HEK293T (cell line): ENCODE measurements at regions not wholly inside any gene's neighbourhood (a gene's known extent, or its start where the extent isn't known, plus 50 kb on each side); places are given as distances from the start of the nearest gene placed in this dataset.

ENCODE experiments used
- CTCF ChIA-PET: fragments of 350-600 bp; formaldehyde crosslinking; extraction: SDS; loops from one replicate; lab custom pipeline; 2021; ENCODE audit warnings: antibody characterized with exemption, inconsistent platforms; lab: Yijun Ruan, JAX
- POLR2A ChIA-PET: fragments of 350-600 bp; formaldehyde crosslinking; extraction: SDS; loops from one replicate; lab custom pipeline; 2020; ENCODE audit warnings: antibody characterized with exemption, inconsistent platforms; lab: Yijun Ruan, JAX
- DNase-seq: peaks from one replicate; pipeline ENCODE4 v3.0.0; 2012; ENCODE audit warnings: mixed read lengths; ENCODE audit errors: extremely low spot score
- ARNT ChIP-seq: fragments of 450-650 bp; IDR thresholded peaks from 2 replicates; pipeline ENCODE4 v1.6.1; 2017; ENCODE audit warnings: mild to moderate bottlenecking
- BHLHE40 ChIP-seq: fragments of 450-650 bp; IDR thresholded peaks from 2 replicates; pipeline ENCODE4 v1.6.1; 2016; ENCODE audit warnings: mild to moderate bottlenecking, moderate library complexity, borderline replicate concordance
- CTBP1 ChIP-seq: fragments of 450-650 bp; IDR thresholded peaks from 2 replicates; pipeline ENCODE4 v1.6.1; 2016; ENCODE audit warnings: borderline replicate concordance
- ELF4 ChIP-seq: fragments of 450-650 bp; IDR thresholded peaks from 2 replicates; pipeline ENCODE4 v1.6.1; 2017; ENCODE audit warnings: antibody characterized with exemption
- FOXA1 ChIP-seq: fragments of 450-650 bp; IDR thresholded peaks from 2 replicates; pipeline ENCODE4 v1.6.1; 2016; ENCODE audit warnings: mild to moderate bottlenecking
- FOXK2 ChIP-seq: fragments of 450-650 bp; IDR thresholded peaks from 2 replicates; pipeline ENCODE4 v1.6.1; 2016; ENCODE audit warnings: mild to moderate bottlenecking
- FOXM1 ChIP-seq: fragments of 450-650 bp; IDR thresholded peaks from 2 replicates; pipeline ENCODE4 v1.6.1; 2017; ENCODE audit warnings: mild to moderate bottlenecking, borderline replicate concordance
- HDGF ChIP-seq: fragments of 450-650 bp; IDR thresholded peaks from 2 replicates; pipeline ENCODE4 v1.6.1; 2017; ENCODE audit warnings: antibody characterized with exemption, borderline replicate concordance
- L3MBTL2 ChIP-seq: fragments of 450-650 bp; conservative IDR thresholded peaks from 2 replicates; pipeline ENCODE4 v1.6.1; 2016; ENCODE audit warnings: mild to moderate bottlenecking
- LEF1 ChIP-seq: fragments of 450-650 bp; IDR thresholded peaks from 2 replicates; pipeline ENCODE4 v1.6.1; 2017; ENCODE audit warnings: mild to moderate bottlenecking, borderline replicate concordance
- NFRKB ChIP-seq: fragments of 450-650 bp; IDR thresholded peaks from 2 replicates; pipeline ENCODE4 v1.6.1; 2016; ENCODE audit warnings: mild to moderate bottlenecking, moderate library complexity
- PKNOX1 ChIP-seq: fragments of 450-650 bp; IDR thresholded peaks from 2 replicates; pipeline ENCODE4 v1.6.1; 2016
- SP1 ChIP-seq: fragments of 450-650 bp; IDR thresholded peaks from 2 replicates; pipeline ENCODE4 v1.6.1; 2017
- SUZ12 ChIP-seq: fragments of 450-650 bp; IDR thresholded peaks from 2 replicates; pipeline ENCODE4 v1.6.1; 2016; ENCODE audit warnings: mild to moderate bottlenecking
- TARDBP ChIP-seq: fragments of 450-650 bp; IDR thresholded peaks from 2 replicates; pipeline ENCODE4 v1.6.1; 2016
- ZNF384 ChIP-seq: fragments of 450-650 bp; IDR thresholded peaks from 2 replicates; pipeline ENCODE4 v1.6.1; 2016

- ChIA-PET CTCF (no interaction called here), POLR2A (interaction anchor here (0.9 kb wide), 1 partner anchor 10 kb away, joined by 3 read pairs; no protein-coding TSS in a partner anchor)
- TF ChIP-seq HDGF: no peak
- no peak for TF ChIP-seq TARDBP
- no peak for TF ChIP-seq FOXA1
- TF ChIP-seq ZNF384: no peak
- TF ChIP-seq CTBP1: no peak
- TF ChIP-seq PKNOX1: no peak
- TF ChIP-seq BHLHE40: no peak
- no peak for TF ChIP-seq FOXM1
- no peak for TF ChIP-seq SUZ12
- no peak for TF ChIP-seq SP1
- TF ChIP-seq ELF4: no peak
- no peak for DNase-seq
Observed at GRCh38 chr6:139863964-139864363, 489.5 kb upstream of the CITED2 start.

- ChIA-PET CTCF (interaction anchor here (0.7 kb wide), 1 partner anchor 900 kb away, joined by 4 read pairs; no protein-coding TSS in a partner anchor), POLR2A (interaction anchor here (0.9 kb wide), 1 partner anchor 10 kb away, joined by 3 read pairs; no protein-coding TSS in a partner anchor)
- no peak for TF ChIP-seq FOXA1
- no peak for TF ChIP-seq PKNOX1
- TF ChIP-seq LEF1: no peak
- no peak for TF ChIP-seq SP1
- TF ChIP-seq SUZ12: no peak
- TF ChIP-seq CTBP1: no peak
- no peak for TF ChIP-seq FOXM1
- no peak for TF ChIP-seq BHLHE40
Observed at GRCh38 chr6:139863346-139863745, 488.9 kb upstream of the CITED2 start.

GRCh38 chr6:139862311-139862710, 487.9 kb upstream of the CITED2 start:
- DNase-seq: no peak
- ChIA-PET CTCF (no interaction called here), POLR2A (no interaction called here)
- TF ChIP-seq SP1 (no peak), PKNOX1 (no peak), FOXM1 (no peak), NFRKB (no peak), L3MBTL2 (no peak), ELF4 (no peak), ARNT (no peak), FOXK2 (no peak), CTBP1 (no peak)

More at GRCh38 chr6:139863346-139863745, 488.9 kb upstream of the CITED2 start:
- DNase-seq: no peak

GRCh38 chr6:139860203-139860602, 485.8 kb upstream of the CITED2 start:
- TF ChIP-seq SUZ12 (no peak), ZNF384 (no peak), FOXA1 (no peak), ELF4 (no peak), SP1 (no peak), TARDBP (no peak), LEF1 (no peak), FOXK2 (no peak), HDGF (no peak), L3MBTL2 (no peak), PKNOX1 (no peak), NFRKB (no peak), ARNT (no peak), BHLHE40 (no peak), FOXM1 (no peak), CTBP1 (no peak)
- POLR2A ChIA-PET: no interaction called here
- CTCF ChIA-PET: no interaction called here
- no peak for DNase-seq

GRCh38 chr6:139858429-139858828, 484.0 kb upstream of the CITED2 start:
- TF ChIP-seq HDGF (no peak), ELF4 (no peak), BHLHE40 (no peak), NFRKB (no peak), L3MBTL2 (no peak), SP1 (no peak), CTBP1 (no peak), FOXA1 (no peak), LEF1 (no peak), FOXM1 (no peak), SUZ12 (no peak), PKNOX1 (no peak), FOXK2 (no peak), TARDBP (no peak), ARNT (no peak), ZNF384 (no peak)
- no peak for DNase-seq
- ChIA-PET POLR2A (no interaction called here), CTCF (no interaction called here)
